ENCODE measurements at regions not wholly inside any gene's neighbourhood (a gene's known extent, or its start where the extent isn't known, plus 50 kb on each side); places are given as distances from the start of the nearest gene placed in this dataset.
"Not testable (repeated sequence)": the region's sequence is repeated elsewhere in the genome, so short reads cannot be mapped to it uniquely, and the experiment has no call there.

GRCh38 chr6:11317885-11318771, 85.7 kb upstream of the NEDD9 start:
- peak; percentile 75 for ATAC-seq
- Mint-ChIP-seq H3K36me3 (peaks cover 44% of the 10 kb centered on the region), H3K4me1 (peaks cover 40% of the 10 kb centered on the region), H3K27ac (peak overlapping the region; percentile 44), H3K9me3 (peaks cover 4% of the 10 kb centered on the region), H3K27me3 (no peaks in the 10 kb centered on the region), H3K4me3 (no peak overlapping the region)

DNA sequence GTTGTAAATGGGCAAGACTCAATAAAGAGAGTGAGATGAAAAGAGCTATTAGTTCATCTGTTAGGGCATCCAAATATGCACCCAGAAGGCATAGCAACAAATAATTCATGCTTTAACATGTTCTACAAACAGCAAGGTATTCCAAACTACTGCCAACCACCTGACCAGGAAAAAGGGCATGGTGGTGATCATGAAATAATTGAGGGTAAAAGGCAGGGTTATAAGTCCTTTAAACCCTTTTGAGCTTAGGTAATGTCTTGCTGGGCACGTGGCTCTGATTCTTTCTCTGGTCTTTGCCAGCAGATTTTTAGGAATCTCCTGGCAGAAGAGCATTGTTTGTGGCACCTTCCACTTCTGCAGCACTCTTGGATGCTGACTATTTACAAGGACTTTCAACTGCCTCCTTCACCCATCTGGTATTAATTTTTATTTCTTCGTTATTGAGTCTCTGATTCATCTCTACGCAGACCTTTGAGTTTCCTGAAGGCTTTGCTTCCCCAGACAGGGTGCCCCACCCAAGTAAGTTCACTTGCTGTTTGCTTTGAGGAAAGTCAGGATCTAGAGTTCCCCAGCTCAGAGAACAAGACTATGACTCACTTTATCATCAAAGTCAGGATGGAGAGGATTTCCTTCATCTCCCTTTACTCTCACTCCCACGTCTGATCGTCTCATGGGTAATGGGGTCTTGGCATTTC, 83.4 kb upstream of the NEDD9 start:
- no peak for ATAC-seq
- H3K4me3 Mint-ChIP-seq = no peak overlapping the region
- peaks cover 42% of the 10 kb centered on the region for H3K4me1 Mint-ChIP-seq
- H3K36me3 Mint-ChIP-seq = peaks cover 52% of the 10 kb centered on the region
- H3K27ac Mint-ChIP-seq = no peak overlapping the region
- no peaks in the 10 kb centered on the region for H3K27me3 Mint-ChIP-seq
- H3K9me3 Mint-ChIP-seq = peaks cover 7% of the 10 kb centered on the region

- H3K9me3 Mint-ChIP-seq = peaks cover 7% of the 10 kb centered on the region
- H3K4me3 Mint-ChIP-seq = no peak overlapping the region
- H3K27me3 Mint-ChIP-seq = no peaks in the 10 kb centered on the region
- H3K4me1 Mint-ChIP-seq = peaks cover 40% of the 10 kb centered on the region
- ATAC-seq = no peak
- peaks cover 47% of the 10 kb centered on the region for H3K36me3 Mint-ChIP-seq
- H3K27ac Mint-ChIP-seq = no peak overlapping the region
Measured at GRCh38 chr6:11313207-11313606, 80.7 kb upstream of the NEDD9 start.

DNA sequence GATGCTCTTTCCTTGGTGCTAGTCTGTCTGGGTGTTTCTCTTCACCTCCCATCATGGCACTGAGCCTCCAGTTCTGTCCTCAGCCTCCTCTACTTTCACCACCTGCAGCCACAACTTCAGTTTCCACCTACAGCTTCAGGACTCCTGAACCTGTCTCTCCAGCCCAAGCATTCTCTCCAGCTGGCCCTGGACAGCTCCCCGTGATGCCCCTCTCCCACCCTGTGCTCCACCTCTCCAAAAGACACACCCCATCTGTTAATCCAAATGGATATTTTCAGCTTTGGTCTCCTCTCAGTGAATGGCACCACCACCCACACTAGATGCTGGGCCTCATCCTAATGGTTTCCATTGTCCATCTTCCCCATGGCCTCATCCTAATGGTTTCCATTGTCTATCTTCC, 79.5 kb upstream of the NEDD9 start:
- ATAC-seq = no peak
- H3K9me3 Mint-ChIP-seq = peaks cover 7% of the 10 kb centered on the region
- H3K4me1 Mint-ChIP-seq = peaks cover 36% of the 10 kb centered on the region
- no peak overlapping the region for H3K4me3 Mint-ChIP-seq
- H3K36me3 Mint-ChIP-seq = peaks cover 48% of the 10 kb centered on the region
- H3K27ac Mint-ChIP-seq = no peak overlapping the region
- no peaks in the 10 kb centered on the region for H3K27me3 Mint-ChIP-seq

DNA sequence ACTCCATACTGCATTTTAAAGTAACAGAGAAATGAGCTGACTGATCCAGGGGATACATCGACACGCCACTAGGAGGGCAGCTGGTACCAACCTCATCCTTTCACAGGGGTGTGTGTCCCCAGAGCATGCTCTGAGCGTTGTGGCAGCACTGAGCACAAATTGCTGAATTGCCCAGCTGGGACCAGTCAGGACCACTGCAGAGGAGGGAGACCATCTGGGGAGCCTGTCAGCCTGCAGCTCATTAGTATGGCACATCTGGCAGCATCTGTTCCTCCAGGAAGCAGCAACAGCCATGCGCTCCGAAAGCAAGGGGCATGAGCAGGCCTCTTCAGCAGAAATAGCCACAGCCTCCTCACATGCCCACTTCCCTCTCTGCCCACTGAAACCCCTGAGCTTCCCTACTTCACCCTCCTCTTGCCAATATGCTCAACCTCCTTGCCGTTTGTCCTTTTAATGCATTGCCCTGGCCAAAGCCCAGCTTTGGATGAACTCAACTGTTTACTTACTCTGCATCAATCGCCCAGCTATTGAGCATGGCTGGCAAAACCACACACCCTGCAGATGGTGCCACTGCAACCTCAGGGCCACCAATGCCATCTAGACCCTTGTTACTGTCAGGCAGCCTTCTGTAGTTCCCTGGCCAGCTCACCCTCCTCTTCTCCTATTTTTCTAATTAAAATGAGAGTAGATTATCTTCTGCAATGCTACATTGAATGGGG, 77.6 kb upstream of the NEDD9 start:
- peak; percentile 48 for ATAC-seq
- Mint-ChIP-seq H3K27me3 (no peaks in the 10 kb centered on the region), H3K27ac (no peak overlapping the region), H3K36me3 (peaks cover 54% of the 10 kb centered on the region), H3K4me1 (peaks cover 31% of the 10 kb centered on the region), H3K4me3 (no peak overlapping the region), H3K9me3 (peaks cover 7% of the 10 kb centered on the region)

GRCh38 chr6:11307226-11307625, 74.8 kb upstream of the NEDD9 start:
- H3K4me1 Mint-ChIP-seq = peaks cover 36% of the 10 kb centered on the region
- H3K36me3 Mint-ChIP-seq = peaks cover 64% of the 10 kb centered on the region
- ATAC-seq = no peak
- no peak overlapping the region for H3K4me3 Mint-ChIP-seq
- no peaks in the 10 kb centered on the region for H3K27me3 Mint-ChIP-seq
- peak overlapping the region; percentile 54 for H3K27ac Mint-ChIP-seq
- H3K9me3 Mint-ChIP-seq = peaks cover 2% of the 10 kb centered on the region

GRCh38 chr6:11304946-11305345, 72.5 kb upstream of the NEDD9 start:
- H3K4me1 Mint-ChIP-seq = peaks cover 32% of the 10 kb centered on the region
- H3K36me3 Mint-ChIP-seq = peaks cover 73% of the 10 kb centered on the region

DNA sequence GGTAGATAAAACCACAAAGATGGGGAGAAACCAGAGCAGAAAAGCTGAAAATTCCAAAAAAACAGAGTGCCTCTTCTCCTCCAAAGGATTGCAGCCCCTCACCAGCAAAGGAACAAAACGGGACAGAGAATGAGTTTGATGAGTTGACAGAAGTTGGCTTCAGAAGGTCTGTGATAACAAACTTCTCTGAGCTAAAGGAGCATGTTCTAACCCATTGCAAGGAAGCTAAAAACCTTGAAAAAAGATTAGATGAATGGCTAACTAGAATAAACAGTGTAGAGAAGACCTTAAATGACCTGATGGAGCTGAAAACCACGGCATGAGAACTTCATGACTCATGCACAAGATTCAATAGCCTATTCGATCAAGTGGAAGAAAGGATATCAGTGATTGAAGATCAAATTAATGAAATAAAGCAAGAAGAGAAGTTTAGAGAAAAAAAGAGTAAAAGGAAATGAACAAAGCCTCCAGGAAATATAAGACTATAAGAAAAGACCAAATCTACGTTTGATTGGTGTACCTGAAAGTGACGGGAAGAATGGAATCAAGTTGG, 67.5 kb upstream of the NEDD9 start:
- not testable (repeated sequence) for ATAC-seq, H3K27me3 Mint-ChIP-seq, H3K4me3 Mint-ChIP-seq
- Mint-ChIP-seq H3K36me3 (peaks cover 89% of the 10 kb centered on the region), H3K27ac (peak overlapping the region; percentile 18), H3K4me1 (peaks cover 39% of the 10 kb centered on the region), H3K9me3 (peaks cover 13% of the 10 kb centered on the region)

More at GRCh38 chr6:11304946-11305345, 72.5 kb upstream of the NEDD9 start:
- no peak overlapping the region for H3K4me3 Mint-ChIP-seq
- ATAC-seq = no peak
- peaks cover 9% of the 10 kb centered on the region for H3K9me3 Mint-ChIP-seq
- H3K27me3 Mint-ChIP-seq = no peaks in the 10 kb centered on the region
- H3K27ac Mint-ChIP-seq = no peak overlapping the region

- Mint-ChIP-seq H3K4me1 (peaks cover 41% of the 10 kb centered on the region), H3K27ac (peak overlapping the region; percentile 18), H3K36me3 (peaks cover 89% of the 10 kb centered on the region), H3K9me3 (peaks cover 11% of the 10 kb centered on the region)
- ATAC-seq, H3K4me3 Mint-ChIP-seq, H3K27me3 Mint-ChIP-seq: not testable (repeated sequence)
Measured at GRCh38 chr6:11299421-11299784, 66.9 kb upstream of the NEDD9 start.

GRCh38 chr6:11298651-11299420, 66.4 kb upstream of the NEDD9 start:
- no peaks in the 10 kb centered on the region for H3K27me3 Mint-ChIP-seq
- peaks cover 46% of the 10 kb centered on the region for H3K4me1 Mint-ChIP-seq
- no peak for ATAC-seq
- peaks cover 11% of the 10 kb centered on the region for H3K9me3 Mint-ChIP-seq
- no peak overlapping the region for H3K4me3 Mint-ChIP-seq
- peaks cover 89% of the 10 kb centered on the region for H3K36me3 Mint-ChIP-seq
- peak overlapping the region; percentile 18 for H3K27ac Mint-ChIP-seq

GRCh38 chr6:11297376-11297729, 64.9 kb upstream of the NEDD9 start:
- Mint-ChIP-seq H3K36me3 (peaks cover 78% of the 10 kb centered on the region), H3K9me3 (peaks cover 11% of the 10 kb centered on the region), H3K4me1 (peaks cover 35% of the 10 kb centered on the region), H3K27me3 (no peaks in the 10 kb centered on the region), H3K27ac (no peak overlapping the region), H3K4me3 (no peak overlapping the region)
- ATAC-seq = no peak

GRCh38 chr6:11296449-11297375, 64.2 kb upstream of the NEDD9 start:
- Mint-ChIP-seq H3K4me3 (no peak overlapping the region), H3K27me3 (no peaks in the 10 kb centered on the region), H3K9me3 (peaks cover 8% of the 10 kb centered on the region), H3K27ac (no peak overlapping the region), H3K4me1 (peaks cover 29% of the 10 kb centered on the region), H3K36me3 (peaks cover 74% of the 10 kb centered on the region)
- ATAC-seq = no peak

GRCh38 chr6:11295969-11296368, 63.5 kb upstream of the NEDD9 start:
- peaks cover 5% of the 10 kb centered on the region for H3K9me3 Mint-ChIP-seq
- H3K4me3 Mint-ChIP-seq = no peak overlapping the region
- no peak for ATAC-seq
- H3K36me3 Mint-ChIP-seq = peaks cover 71% of the 10 kb centered on the region
- no peak overlapping the region for H3K27ac Mint-ChIP-seq
- H3K4me1 Mint-ChIP-seq = peaks cover 23% of the 10 kb centered on the region
- H3K27me3 Mint-ChIP-seq = no peaks in the 10 kb centered on the region

DNA sequence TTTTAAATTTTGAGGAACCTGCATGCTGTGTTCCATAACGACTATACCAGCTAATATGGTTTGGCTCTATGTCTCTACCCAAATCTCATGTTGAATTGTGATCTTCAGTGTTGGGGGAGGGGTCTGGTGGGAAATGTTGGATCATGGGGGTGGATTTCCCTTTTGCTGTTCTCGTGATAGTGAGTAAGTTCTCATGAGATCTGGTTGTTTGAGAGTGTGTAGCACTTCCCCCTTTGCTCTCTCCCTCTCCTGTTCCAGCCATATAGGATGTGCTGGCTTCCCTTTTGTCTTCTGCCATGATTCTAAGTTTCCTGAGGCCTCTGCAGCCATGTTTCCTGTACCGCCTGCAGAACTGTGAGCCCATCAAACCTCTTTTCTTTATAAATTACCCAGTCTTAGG, 61.8 kb upstream of the NEDD9 start:
- peaks cover 66% of the 10 kb centered on the region for H3K36me3 Mint-ChIP-seq
- no peak overlapping the region for H3K4me3 Mint-ChIP-seq
- H3K4me1 Mint-ChIP-seq = peaks cover 10% of the 10 kb centered on the region

More for the DNA sequence above, 61.8 kb upstream of the NEDD9 start:
- no peak for ATAC-seq
- Mint-ChIP-seq H3K27me3 (no peaks in the 10 kb centered on the region), H3K9me3 (peaks cover 4% of the 10 kb centered on the region), H3K27ac (peak overlapping the region; percentile 39)
